Suppressor macrophage treated with lipopolysaccharide for 4 hours (primary cell): ENCODE measurements at regions not wholly inside any gene's neighbourhood (a gene's known extent, or its start where the extent isn't known, plus 50 kb on each side); places are given as distances from the start of the nearest gene placed in this dataset.
"Not testable (repeated sequence)": the region's sequence is repeated elsewhere in the genome, so short reads cannot be mapped to it uniquely, and the experiment has no call there.

Source experiments
- DNase-seq: peaks from one replicate; pipeline ENCODE4 v3.0.0-alpha.2; 2020

DNA sequence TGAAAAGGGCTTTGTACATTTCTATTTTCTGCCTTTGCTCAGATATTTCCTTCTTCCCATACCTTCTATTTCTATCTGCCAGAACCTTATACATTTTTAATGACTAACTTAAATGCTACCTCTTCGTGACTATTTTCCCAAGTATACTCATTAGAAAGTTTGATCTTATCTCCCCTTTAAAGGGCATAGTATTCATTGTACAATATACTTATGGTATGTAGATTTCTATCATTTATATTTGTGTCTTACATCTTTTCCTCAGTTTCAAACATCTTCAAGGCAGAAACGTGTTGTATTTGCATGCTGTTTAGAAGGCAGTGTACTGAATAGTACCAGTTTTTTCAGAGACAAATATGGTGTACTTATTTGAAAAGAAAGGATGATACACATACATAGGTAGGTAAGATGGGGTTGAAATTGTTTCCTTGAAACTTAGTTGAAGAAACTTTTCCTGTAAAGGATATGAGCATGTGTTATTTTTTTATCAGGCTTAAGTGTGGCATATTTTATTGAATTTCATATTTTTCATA is 518.1 kb upstream of the NUDT12 start:
- DNase-seq: no peak

DNA sequence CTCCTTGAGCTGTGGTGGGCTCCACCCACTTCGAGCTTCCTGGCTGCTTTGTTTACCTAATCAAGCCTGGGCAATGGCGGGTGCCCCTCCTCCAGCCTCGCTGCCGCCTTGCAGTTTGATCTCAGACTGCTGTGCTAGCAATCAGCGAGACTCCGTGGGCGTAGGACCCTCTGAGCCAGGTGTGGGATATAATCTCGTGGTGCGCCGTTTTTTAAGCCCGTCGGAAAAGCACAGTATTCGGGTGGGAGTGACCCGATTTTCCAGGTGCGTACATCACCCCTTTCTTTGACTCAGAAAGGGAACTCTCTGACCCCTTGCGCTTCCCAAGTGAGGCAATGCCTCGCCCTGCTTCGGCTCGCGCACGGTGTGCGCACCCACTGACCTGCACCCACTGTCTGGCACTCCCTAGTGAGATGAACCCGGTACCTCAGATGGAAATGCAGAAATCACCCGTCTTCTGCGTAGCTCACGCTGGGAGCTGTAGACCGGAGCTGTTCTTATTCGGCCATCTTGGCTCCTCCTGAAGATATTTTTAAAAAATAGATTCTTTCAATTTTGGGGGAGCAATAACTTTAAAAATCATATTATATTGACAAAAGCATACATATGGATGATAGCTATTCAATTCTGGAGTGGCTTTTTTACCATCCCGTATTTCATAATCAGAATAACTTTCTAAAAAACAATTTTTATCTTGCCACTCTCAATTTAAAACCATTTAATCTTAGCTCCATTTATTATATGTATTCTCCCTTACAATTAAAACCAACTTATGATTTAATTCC is 517.5 kb upstream of the NUDT12 start:
- DNase-seq: not testable (repeated sequence)

DNA sequence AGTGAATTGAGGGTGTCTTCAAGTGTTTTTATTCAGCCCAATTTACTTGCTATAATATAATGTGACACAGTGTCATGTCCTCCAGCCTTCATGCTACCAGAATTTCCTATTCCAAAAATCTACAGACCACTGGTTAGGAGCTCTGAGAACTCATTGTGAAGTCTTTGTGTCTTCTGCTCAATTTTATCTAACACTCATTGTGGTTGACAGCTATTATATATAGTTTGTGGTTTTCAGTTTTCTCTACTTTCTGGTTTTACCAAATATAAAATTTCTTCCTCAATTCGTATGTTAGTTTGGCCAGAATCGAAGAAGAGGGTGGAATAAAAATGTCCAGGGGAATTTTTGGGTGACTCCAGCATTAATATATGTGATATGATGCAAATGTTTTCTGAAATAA is 509.3 kb upstream of the NUDT12 start:
- DNase-seq: no peak

DNA sequence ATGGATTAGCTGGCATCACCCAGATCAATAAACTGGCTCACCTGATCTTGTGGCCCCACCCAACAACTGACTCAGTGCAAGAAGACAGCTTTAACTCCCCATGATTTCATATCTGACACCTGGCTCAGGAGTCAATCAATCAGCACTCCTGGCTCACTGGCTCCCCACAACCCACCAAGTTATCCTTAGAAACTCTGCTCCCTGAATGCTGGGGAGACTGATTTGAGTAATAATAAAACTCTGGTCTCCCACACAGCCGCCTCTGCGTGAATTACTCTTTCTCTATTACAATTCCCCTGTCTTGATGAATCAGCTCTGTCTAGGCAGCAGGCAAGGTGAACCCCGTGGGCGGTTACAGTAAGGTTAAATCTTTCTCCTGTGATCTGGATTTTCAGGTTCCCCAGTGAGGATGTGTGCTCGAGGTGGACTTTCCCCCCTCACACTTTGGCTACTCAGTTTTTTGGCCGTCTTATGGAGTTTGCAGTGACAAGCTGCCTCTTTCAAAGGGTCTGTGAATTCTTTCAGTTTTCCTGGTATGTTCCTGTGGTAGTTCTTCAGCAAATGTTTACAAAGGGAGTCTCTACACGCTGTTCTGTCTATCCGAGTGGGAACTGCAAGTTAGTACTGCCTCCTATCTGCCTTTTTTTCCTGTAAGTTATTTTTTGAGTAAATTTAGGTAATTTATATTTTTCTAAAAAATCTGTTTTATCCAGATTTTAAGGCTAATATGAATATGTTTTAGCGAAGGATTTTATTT is 500.2 kb upstream of the NUDT12 start:
- DNase-seq: no peak

DNA sequence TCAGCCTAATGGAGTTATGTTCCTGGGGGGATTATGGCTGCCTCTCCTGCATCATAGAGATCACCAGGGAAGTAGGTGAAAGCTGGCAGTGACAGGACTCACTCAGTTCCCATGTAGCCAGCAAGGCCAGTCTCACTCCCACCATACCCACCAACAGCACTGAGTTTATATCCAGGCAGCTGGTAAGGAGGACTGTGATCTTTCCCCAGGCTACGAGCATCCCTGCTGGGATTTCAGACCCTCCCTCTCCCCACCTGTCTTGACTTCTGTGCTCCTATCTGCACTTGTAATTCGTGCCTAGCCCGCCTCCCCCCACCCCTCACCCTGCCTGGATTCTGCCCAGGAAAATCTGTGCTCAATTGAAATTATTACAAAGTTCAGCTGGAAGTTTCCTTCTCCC is 499.1 kb upstream of the NUDT12 start:
- DNase-seq: no peak

DNA sequence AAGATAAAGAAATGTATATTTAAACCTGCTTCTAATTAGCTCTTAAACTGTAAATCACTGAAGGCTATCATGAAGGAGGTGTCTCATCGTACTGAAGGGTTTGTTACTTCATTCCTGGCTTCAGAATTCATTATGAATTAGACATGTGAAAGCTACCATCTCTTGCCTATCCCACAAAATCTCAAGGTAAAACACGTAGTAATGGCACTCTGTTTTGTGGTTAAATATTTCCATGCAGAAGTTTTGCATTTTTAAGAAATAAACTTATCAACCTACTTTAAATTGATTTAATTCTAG is 490.7 kb upstream of the NUDT12 start:
- no peak for DNase-seq

DNA sequence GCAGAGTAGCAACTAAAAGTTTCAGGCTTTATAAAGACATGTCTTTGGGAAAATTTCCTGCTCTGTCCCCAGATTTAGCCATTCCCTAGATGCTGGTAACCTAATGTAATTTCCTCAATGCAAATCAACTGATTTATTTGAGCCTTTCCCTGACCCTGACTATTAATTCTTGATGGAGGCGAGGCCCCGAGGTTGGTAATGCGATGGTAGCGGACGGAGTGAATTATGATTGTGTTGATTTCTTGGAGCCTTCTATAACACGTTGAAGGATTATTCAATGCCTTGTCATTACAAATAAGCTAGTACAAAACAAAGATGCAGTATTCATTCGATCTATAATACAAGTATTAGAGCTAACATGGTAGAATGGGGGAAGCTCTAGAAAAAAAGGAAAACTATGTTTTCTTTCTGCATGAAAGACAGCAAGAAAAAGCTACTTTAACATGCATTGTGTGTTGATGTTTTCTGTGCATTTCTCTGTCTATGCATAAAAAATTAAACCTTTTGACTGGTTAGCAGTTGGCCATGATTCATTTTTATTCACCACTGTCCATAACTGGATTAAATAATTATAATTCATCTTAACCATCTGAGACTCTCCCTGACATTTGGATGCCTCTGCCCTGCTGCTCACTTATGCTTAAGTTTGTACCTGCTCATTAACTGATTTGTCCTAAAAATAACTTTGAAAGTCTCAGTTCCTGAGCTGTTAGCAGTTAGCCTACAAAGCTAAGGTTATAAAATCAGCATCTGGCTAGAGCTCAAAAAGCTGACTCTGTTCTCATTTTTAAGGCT is 490.2 kb upstream of the NUDT12 start:
- no peak for DNase-seq

DNA sequence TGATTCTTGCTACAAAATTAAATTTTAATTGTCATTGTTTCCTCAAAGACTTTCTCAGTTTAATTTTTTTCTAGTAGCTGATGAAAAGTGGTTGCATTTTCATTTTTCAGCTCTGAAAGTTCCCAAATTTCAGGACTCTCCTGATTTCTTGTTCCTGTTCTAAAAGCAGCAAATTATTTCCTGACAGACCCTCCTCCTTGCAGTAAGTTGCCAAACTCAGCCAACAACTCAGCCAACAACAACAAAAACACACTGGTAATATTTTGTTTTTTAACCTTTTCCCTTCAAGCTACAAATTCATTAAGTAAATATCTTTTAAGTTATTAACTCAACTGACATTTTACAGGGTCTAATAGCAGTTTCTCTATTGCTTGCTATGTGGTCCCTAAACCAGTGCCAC is 487.8 kb upstream of the NUDT12 start:
- DNase-seq: no peak

DNA sequence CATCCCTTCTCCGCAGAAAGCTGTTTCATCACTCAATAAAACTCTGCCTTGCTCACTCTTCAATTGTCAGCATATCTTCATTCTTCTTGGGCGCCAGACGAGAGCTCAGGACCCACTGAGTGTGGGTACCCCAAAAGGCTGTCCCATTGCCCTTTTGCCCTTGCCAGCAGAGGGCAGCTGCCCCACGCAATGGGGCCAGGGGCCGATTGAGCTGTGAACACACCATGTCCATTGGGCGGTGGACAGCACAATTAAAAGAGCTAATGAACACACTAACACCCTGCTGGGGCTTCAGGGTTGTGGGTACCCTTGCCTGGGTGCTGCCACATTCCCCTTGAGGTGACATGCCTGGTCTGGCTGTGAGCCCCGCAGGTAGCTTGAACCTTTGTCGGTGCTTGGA is 487.2 kb upstream of the NUDT12 start:
- DNase-seq: no peak

DNA sequence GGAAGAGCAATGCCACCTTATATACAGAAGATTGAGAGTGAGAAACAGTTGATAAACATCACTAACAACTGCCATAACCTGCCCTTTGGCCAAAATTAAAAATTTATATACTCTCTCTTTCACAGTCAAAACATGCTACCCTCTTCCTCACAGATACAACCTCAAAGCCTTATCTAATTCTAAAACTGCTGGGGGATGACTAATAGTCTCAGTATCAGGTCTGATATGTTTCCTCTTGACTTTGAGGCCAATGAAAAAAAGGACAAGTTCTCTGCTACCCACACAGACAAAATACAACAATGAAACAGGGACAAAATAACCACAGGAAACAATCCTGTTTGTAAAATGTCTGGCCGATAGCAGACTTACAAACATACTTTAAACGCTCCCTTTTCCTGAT is 485.6 kb upstream of the NUDT12 start:
- DNase-seq: no peak

DNA sequence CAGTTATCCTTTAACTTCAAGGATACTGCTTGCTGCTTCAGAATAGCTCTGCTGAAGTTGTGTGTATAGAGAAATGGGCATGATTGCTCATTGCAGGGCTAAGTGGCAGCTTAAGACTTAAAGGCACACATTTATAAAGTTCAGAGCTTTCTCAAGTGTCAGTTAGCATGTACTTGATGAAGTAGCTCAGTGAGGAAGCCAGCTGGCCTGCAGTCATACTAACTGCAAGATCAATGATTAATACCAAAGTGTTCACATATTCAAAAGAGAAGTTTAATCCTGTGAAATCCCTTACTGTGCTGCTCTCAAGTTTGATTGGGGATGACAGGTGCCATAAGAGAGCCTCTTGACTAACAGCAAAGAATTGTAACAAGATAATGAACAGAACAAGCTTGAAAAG is 483.4 kb upstream of the NUDT12 start:
- DNase-seq: no peak

DNA sequence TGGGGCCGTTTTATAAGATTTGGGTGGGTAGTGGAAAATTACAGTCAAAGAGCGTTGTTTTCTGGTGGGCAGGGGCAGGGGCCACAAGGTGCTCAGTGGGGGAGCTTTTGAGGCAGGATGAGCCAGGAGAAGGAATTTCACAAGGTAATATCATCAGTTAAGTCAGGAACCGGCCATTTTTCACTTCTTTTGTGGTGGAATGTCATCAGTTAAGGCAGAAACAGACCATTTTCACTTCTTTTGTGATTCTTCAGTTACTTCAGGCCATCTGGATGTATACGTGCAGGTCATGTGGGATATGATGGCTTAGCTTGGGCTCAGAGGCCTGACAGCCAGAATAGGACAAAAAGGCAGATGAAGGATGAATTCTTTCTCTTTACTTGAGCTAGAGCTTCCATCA is 477.3 kb upstream of the NUDT12 start:
- not testable (repeated sequence) for DNase-seq

DNA sequence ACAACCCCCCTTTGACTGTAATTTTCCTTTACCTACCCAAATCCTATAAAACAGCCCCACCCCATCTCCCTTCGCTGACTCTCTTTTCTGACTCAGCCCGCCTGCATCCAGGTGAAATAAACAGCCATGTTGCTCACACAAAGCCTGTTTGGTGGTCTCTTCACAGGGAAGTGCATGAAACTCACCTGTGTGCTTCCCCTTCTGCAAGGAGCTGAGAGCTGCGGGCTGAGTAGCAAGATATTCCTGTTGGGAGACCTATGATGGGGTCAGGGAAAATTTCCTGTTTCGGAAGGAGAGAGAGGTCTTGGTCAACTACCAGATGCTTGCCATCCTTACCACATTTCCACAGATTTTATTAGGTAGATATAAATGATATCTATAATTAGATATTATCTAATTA is 474.5 kb upstream of the NUDT12 start:
- not testable (repeated sequence) for DNase-seq

DNA sequence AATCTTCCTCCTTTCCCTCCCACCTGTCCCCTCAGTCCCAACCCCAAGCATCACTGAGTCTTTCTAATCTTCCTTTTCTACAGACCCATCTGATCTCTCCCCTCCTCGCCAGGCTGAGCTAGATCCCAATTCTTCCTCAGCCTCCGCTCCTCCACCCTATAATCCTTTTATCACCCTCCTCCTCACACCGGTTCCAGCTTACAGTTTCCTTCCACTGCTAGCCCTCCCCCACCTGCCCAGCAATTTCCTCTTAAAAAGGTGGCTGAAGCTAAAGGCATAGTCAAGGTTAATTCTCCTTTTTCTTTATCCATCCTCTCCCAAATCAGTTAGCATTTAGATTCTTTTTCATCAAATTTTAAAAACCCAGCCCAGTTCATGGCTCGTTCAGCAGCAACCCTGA is 470.6 kb upstream of the NUDT12 start:
- not testable (repeated sequence) for DNase-seq

DNA sequence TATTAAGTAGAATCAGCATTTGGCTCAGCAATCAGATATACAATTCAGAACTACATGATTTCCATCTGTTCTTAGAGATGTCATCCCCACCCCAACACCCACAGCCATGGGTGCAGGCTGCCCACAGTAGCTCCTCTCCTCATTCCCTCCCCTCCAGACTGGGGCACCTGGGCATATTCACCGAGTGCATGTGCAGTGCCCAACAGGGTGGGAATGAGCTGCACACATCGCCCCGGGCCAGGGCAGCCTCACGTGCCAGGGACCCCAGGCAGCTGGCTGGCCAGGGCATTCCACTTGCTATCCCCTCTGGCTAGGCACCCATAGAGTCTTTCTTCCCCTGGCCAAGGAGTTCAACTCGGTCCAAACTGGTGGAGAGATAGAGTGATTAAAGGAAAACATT is 461.9 kb upstream of the NUDT12 start:
- no peak for DNase-seq

DNA sequence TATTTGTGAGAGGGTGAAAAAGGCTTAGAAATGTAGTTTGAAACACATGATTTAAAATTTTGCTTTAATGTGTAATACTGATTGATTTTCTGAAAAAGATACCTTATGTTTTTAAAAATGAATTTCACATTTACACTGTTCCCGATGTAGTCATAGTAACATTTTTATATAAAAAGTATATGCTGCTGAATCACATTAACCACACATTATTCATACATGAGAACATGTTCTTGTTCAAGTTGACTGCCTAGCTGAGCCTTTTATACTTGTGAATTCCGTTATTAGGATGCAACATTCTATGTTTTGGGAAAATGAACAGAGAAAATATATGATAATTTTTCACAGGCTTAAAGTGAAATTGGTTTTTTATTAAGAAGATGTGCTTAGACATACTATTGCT is 461.1 kb upstream of the NUDT12 start:
- DNase-seq: no peak

DNA sequence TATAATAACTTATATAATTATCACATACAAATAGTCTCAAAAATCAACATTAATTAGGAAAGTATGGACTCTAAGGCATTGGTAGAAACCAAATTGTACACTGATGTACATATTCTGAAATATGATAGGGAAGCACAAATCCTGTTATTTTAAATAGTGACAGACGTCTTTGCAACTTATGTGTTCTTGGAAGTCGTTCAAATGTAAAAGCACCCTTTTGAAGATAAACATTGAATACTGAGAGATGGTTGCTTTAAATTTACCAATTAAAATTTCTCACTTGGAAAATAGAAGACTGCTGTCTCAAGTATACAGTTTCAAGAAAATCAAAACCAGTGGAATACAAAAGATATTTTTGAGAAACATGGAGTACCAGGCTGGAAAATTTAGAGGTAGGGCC is 457.4 kb upstream of the NUDT12 start:
- DNase-seq: no peak

DNA sequence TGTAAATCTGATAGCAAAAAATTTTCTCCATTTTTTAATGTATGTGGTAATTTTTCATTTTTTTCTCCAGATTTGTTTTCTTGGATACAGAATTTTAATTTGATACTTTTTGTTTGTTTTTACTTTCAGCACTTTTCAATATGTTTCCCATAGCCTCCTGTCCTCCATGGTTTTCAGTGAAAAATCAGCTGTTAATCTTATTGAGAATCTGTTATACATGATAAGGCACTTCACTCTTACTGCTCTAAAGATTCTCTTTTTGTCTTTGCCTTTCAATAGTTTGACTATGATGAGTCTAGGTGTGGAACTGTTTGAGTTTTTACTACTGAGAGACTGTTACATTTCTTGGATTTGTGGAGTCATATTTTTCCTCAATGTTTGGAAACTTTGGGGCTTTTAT is 455.7 kb upstream of the NUDT12 start:
- no peak for DNase-seq

DNA sequence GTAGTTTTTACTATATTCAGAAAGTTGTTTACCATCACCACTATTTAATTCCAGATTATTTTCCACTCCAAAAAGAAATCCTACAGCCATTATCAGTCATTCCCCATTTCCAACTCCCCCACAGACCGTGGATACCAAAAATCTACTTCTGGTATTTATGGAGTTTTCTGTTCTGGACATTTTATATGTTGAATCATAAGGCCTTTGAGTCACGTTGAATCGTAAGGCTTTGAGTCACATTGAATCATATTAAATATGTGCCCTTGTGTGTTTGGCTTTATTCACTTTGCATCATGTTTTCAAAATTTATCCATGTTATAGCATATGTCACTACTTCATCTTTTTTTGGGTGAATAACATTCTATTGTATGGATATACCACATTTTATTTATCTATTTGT is 454.1 kb upstream of the NUDT12 start:
- no peak for DNase-seq

DNA sequence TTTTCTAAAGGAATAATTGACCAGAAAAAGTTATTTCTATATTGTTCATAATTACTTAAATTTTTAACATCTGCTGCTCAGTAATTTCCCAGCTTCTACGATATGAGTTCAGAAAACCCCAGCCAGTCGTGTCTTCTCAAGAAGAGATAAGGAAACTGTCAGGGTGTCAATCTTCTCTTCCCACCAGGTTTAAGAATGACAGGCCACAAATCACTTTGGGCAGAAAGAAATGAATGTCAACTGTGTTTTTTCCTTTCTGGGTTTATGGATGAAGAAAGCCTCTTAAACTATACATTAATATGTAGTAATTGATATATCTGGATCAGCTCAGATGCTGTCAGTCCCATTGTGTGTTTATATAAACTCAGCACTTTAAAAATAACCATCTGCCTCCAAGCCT is 453.2 kb upstream of the NUDT12 start:
- DNase-seq: no peak

DNA sequence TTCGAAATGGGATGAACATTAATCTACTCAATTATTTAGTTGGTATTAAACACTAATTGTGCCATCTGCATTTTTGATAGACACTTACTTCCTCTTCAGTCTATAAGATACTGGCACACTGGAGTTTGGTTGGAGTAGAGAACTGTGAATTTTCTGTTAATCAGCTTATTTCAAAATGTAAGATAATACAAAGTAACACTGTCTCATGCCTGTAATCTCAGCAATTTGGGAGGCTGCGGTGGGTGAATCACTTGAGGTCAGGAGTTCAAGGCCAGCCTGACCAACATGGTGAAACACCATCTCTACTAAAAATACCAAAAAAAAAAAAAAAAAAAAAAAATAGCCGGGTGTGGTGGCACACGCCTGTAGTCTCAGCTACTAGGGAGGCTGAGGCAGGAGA is 440.2 kb upstream of the NUDT12 start:
- DNase-seq: not testable (repeated sequence)

DNA sequence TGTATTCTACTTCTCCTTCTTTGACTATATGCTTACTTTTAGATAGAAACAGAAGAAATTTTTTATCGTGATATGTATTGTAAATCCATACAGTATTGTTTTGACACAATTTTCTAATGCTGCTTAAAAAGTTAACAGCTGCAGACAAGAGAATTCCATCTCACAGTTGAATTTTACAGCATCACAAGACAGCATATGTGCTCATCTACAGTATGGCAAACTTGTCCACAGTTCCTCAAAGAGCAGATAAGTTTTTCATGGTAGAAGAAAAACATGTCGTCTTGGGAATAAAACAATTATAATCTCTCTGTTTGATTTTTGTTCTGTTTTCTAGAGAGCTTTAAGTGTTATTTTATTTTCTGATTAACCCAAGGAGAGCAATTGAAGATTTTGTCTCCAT is 438.5 kb upstream of the NUDT12 start:
- DNase-seq: no peak

DNA sequence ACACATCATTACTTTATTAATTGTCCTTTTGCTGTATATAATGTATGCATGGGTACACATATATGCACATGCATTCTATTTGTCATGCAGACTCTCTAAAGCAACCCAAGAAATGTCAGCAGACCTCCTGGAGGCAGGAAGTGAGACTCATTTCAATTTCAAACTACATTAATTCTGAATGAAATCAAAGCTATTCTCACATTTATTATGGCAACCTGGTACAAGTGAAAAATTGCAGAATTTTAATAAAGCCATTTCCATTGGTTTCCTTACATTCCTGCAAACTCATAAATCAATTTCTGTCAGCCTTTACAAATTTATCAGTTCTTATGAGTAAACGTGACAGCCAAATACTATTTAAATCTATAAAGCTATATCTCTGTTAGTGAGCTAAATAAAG is 430.4 kb upstream of the NUDT12 start:
- no peak for DNase-seq

DNA sequence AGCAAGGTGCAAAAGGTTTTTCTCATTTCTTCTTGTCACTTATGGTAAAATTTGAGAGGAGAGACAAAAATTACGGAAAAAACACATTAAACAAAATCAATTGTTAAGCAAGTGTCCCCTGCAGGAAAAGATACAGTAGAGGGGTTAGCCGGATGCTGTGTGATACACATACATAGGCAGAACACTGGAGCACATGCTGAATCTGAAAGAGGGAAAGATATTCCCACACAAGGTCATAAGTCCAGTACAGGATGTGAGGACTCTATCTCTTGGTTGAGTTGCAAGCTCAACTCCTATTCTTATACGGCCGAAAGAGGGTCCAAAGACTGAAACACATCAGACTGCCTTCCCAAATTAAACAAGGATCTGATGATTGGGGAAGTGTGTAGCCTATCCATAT is 427.5 kb upstream of the NUDT12 start:
- DNase-seq: no peak
